Omental fat pad (tissue), 3 donors: ENCODE measurements at regions not wholly inside any gene's neighbourhood (a gene's known extent, or its start where the extent isn't known, plus 50 kb on each side); places are given as distances from the start of the nearest gene placed in this dataset.

Experiments
- ATAC-seq: fragments of 150-250 bp; one replicate; pipeline ENCODE4 v1.9.1; 2016; ENCODE audit warnings: mild to moderate bottlenecking, moderate library complexity; ENCODE audit not compliant: low FRiP score
- DNase-seq: peaks from one replicate; pipeline ENCODE4 v3.0.0-alpha.2; 2019; ENCODE audit warnings: low spot score
- CTCF ChIP-seq, 3 donors: fragments of 450-650 bp; IDR thresholded peaks; one replicate each; pipeline ENCODE4 v1.5.1; 2016 to 2017; ENCODE audit warnings: antibody characterized with exemption in 3 of 3, mild to moderate bottlenecking in 3 of 3, moderate library complexity in 2 of 3

- DNase-seq (no peak), ATAC-seq (no peak)
- no peak for TF ChIP-seq CTCF (IDR thresholded peaks at IDR 0.05)
Measured at GRCh38 chr5:120372899-120373298, 91.2 kb upstream of the PRR16 start.

- DNase-seq: no peak
- peak; percentile 81 for ATAC-seq
- TF ChIP-seq CTCF (IDR thresholded peaks at IDR 0.05): no peak
Measured at GRCh38 chr5:120375248-120375647, 88.9 kb upstream of the PRR16 start.

- TF ChIP-seq CTCF (IDR thresholded peaks at IDR 0.05): no peak
- DNase-seq (no peak), ATAC-seq (no peak)
Measured at GRCh38 chr5:120380644-120381043, 83.5 kb upstream of the PRR16 start.

GRCh38 chr5:120382833-120383232 is 81.3 kb upstream of the PRR16 start:
- no peak for TF ChIP-seq CTCF (IDR thresholded peaks at IDR 0.05)
- DNase-seq: no peak

GRCh38 chr5:120386981-120387380 is 77.1 kb upstream of the PRR16 start:
- no peak for ATAC-seq
- TF ChIP-seq CTCF (IDR thresholded peaks at IDR 0.05): no peak
- DNase-seq: no peak

More at GRCh38 chr5:120382833-120383232, 81.3 kb upstream of the PRR16 start:
- ATAC-seq: no peak

GRCh38 chr5:120388016-120388781 is 75.9 kb upstream of the PRR16 start:
- peak; percentile 88 for ATAC-seq
- DNase-seq: no peak
- TF ChIP-seq CTCF (IDR thresholded peaks at IDR 0.05): no peak

GRCh38 chr5:120394259-120394658 is 69.8 kb upstream of the PRR16 start:
- ATAC-seq (no peak), DNase-seq (no peak)
- TF ChIP-seq CTCF (IDR thresholded peaks at IDR 0.05): no peak
